CD4-positive, alpha-beta T cell treated with Interleukin-6 for 4 hours (primary cell): ENCODE measurements at regions not wholly inside any gene's neighbourhood (a gene's known extent, or its start where the extent isn't known, plus 50 kb on each side); places are given as distances from the start of the nearest gene placed in this dataset.
A peak's percentile ranks its signal among the peaks of the same experiment; 100 is the strongest.
"Not testable (repeated sequence)": the region's sequence is repeated elsewhere in the genome, so short reads cannot be mapped to it uniquely, and the experiment has no call there.

Experiments used
- DNase-seq: peaks from one replicate; pipeline ENCODE4 v3.0.0-alpha.2; 2020; ENCODE audit warnings: mixed read lengths

GRCh38 chr15:66635817-66636216 lies 66.2 kb upstream of the SMAD6 start:
- no peak for DNase-seq

- DNase-seq = not testable (repeated sequence)
Observed at GRCh38 chr15:66637044-66637443, 65.0 kb upstream of the SMAD6 start.

GRCh38 chr15:66638377-66638776 lies 63.7 kb upstream of the SMAD6 start:
- peak; percentile 27 for DNase-seq

- DNase-seq = no peak
Observed at GRCh38 chr15:66641485-66642315, 60.3 kb upstream of the SMAD6 start.

- no peak for DNase-seq
Observed at GRCh38 chr15:66642514-66642913, 59.5 kb upstream of the SMAD6 start.

GRCh38 chr15:66643033-66643432 lies 59.0 kb upstream of the SMAD6 start:
- no peak for DNase-seq

GRCh38 chr15:66644000-66644787 lies 57.8 kb upstream of the SMAD6 start:
- no peak for DNase-seq

GRCh38 chr15:66644869-66645268 lies 57.2 kb upstream of the SMAD6 start:
- DNase-seq = no peak

- DNase-seq = no peak
Observed at GRCh38 chr15:66646308-66646707, 55.7 kb upstream of the SMAD6 start.

- no peak for DNase-seq
Observed at GRCh38 chr15:66646799-66647198, 55.2 kb upstream of the SMAD6 start.

GRCh38 chr15:66647358-66647757 lies 54.7 kb upstream of the SMAD6 start:
- no peak for DNase-seq

- no peak for DNase-seq
Observed at GRCh38 chr15:66648588-66648987, 53.4 kb upstream of the SMAD6 start.

- no peak for DNase-seq
Observed at GRCh38 chr15:66649235-66649984, 52.6 kb upstream of the SMAD6 start.

- no peak for DNase-seq
Observed at GRCh38 chr15:66650433-66650832, 51.6 kb upstream of the SMAD6 start.

GRCh38 chr15:66651198-66651597 lies 50.8 kb upstream of the SMAD6 start:
- DNase-seq = no peak

GRCh38 chr15:66651913-66652642 lies 50.0 kb upstream of the SMAD6 start:
- no peak for DNase-seq
